BLaER1 treated with 17β-estradiol and CSF1 and Interleukin-3, amounts not matched to agents 10 nM and 100 nM (cell line): ENCODE measurements at regions not wholly inside any gene's neighbourhood (a gene's known extent, or its start where the extent isn't known, plus 50 kb on each side); places are given as distances from the start of the nearest gene placed in this dataset.

Experiments used
- H3K27ac ChIP-seq, 11 experiments: shearing (Covaris generic); formaldehyde crosslinking; 2 replicates each; pipeline ENCODE4 v1.8.1; 2022
- H3K27me3 ChIP-seq, 11 experiments: shearing (Covaris generic); formaldehyde crosslinking; 2 replicates each; pipeline ENCODE4 v1.8.1; 2022
- H3K36me3 ChIP-seq, 11 experiments: shearing (Covaris generic); formaldehyde crosslinking; 2 replicates each; pipeline ENCODE4 v1.8.1; 2022
- H3K4me1 ChIP-seq, 10 experiments: shearing (Covaris generic); formaldehyde crosslinking; 2 replicates each; pipeline ENCODE4 v1.8.1; 2022
- H3K4me2 ChIP-seq, 11 experiments: shearing (Covaris generic); formaldehyde crosslinking; 2 replicates each; pipeline ENCODE4 v1.8.1; 2022
- H3K4me3 ChIP-seq, 10 experiments: shearing (Covaris generic); formaldehyde crosslinking; 2 replicates each; pipeline ENCODE4 v1.8.1; 2022
- H3K9ac ChIP-seq, 11 experiments: shearing (Covaris generic); formaldehyde crosslinking; 2 replicates each; pipeline ENCODE4 v1.8.1; 2022
- H3K9me3 ChIP-seq, 11 experiments: shearing (Covaris generic); formaldehyde crosslinking; replicated peaks in 1 of 11; 2 replicates each; pipeline ENCODE4 v1.8.1; 2022
- H4K20me1 ChIP-seq, 11 experiments: shearing (Covaris generic); formaldehyde crosslinking; 2 replicates each; pipeline ENCODE4 v1.8.1; 2022
- Cebpa-rat ChIP-seq, 11 experiments: shearing (Covaris generic); IDR thresholded peaks; 2 replicates each; pipeline ENCODE4 v1.8.1; 2022

DNA sequence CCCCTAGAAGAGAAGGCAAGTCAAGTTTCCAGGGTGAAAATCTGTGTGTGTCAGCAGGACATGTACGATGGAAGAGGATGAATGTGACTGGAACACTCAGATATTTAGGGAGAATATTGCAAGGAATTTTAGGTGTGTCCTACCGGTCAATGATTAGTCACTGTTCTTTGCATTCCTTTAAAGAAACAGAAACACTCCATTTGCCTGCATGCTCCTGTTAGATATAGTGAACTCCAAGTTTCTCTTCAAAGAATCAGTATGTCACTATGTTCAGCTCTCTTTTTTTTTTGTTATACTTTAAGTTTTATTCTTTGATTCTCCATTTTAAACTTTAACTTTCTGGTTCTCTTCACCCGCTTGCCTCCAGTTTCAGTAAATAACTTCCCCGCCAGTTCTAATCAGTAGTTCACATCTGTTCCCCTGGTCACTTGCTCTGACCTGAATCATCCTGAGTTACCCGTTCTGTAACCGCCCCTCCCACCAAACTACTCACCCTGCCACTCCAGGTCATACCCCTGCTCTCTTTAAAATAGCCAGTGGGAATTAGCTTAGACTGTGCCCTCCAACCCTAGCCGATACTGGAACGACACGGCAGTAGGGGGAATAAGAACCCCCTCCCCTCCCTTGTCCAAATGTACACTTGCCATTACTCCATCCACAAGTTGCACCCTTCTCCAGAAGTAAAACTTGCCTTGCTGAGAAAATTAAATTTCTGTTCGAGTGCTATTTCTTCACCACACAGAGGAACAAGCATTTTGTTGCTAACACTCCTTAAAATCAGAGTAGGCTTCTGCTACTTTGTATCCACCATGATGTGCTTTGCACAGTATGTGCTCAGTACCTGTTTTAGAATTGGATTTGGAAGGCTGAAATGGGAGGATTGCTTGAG, 268.4 kb downstream of the METTL4 start:
- Histone ChIP-seq H3K4me2 (no peak overlapping the region), H3K27me3 (no peaks in the 10 kb centered on the region), H4K20me1 (no peaks in the 10 kb centered on the region), H3K4me1 (no peaks in the 10 kb centered on the region), H3K4me3 (no peak overlapping the region), H3K9me3 (no peaks in the 10 kb centered on the region), H3K36me3 (no peaks in the 10 kb centered on the region), H3K27ac (no peak overlapping the region), H3K9ac (no peak overlapping the region)
- no peak for TF ChIP-seq Cebpa-rat (IDR thresholded peaks at IDR 0.05)

- H3K4me2 ChIP-seq = no peak overlapping the region
- TF ChIP-seq Cebpa-rat (IDR thresholded peaks at IDR 0.05) = no peak
- H3K27ac ChIP-seq = no peak overlapping the region
- H3K9me3 ChIP-seq = no peaks in the 10 kb centered on the region
- no peaks in the 10 kb centered on the region for H3K36me3 ChIP-seq
- H3K9ac ChIP-seq = no peak overlapping the region
- H3K4me1 ChIP-seq = no peaks in the 10 kb centered on the region
- no peak overlapping the region for H3K4me3 ChIP-seq
- H4K20me1 ChIP-seq = no peaks in the 10 kb centered on the region
- H3K27me3 ChIP-seq = no peaks in the 10 kb centered on the region
Observed at GRCh38 chr18:2303517-2304238, 267.6 kb downstream of the METTL4 start.

DNA sequence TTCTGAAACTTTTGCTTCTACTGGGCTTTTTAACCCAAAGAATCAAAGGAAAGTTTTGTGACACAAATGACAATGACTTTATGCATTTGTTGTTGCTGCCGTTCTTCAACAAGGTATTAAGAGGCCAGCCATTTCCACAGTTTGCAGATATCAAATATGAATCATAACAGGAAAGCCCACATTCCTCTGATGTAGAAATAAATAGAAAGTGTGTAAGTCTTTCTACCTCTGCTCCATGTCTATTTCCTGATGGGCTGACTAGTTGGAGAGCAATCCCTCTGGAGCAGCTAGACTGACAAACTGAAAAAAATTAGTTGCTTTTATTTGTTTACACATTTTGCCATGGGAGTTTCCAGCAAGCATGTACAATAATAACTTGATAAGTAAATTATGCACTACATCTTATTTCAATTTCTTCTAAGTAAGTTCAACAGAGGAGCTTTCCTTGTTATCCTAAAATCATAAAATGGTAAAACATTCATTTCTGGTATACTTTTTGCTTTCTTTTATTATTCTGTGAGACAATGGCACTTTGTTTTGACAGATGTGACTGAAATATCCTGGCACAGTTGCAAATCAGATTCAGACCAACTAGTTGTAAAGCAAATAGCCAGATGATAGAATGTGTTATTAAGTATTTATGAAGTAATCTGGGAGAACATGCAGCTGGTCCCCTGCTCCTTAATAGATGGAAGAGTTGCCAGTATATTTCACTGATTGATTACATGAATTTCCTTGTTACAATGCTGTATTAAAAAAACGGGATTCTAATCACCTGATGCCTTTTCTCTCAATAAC, 266.7 kb downstream of the METTL4 start:
- Histone ChIP-seq H3K4me3 (no peak overlapping the region), H3K27me3 (no peaks in the 10 kb centered on the region), H3K9me3 (no peaks in the 10 kb centered on the region), H3K4me1 (no peaks in the 10 kb centered on the region), H3K9ac (no peak overlapping the region), H3K27ac (no peak overlapping the region), H4K20me1 (no peaks in the 10 kb centered on the region), H3K4me2 (no peak overlapping the region), H3K36me3 (no peaks in the 10 kb centered on the region)
- TF ChIP-seq Cebpa-rat (IDR thresholded peaks at IDR 0.05) = no peak

DNA sequence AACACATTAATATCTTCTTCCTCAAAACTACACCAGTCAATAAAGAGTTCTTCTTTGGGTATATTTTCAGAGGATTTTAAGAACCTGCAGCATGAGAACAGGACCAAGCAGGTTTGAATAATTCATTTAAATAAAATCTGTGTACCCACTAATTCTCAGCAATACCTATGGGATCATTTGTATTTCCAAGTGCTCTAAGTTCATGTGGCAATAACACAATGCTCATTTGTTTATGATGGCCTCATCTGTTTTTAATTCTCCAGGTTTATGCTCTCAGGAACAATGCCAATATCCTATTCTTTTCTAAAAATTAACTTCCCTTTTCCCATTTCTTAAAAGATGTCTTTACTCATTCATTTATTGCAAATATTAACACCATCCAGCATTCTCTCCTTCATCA, 264.7 kb downstream of the METTL4 start:
- H3K4me1 ChIP-seq = no peaks in the 10 kb centered on the region
- 0 out of 22 replicates have a peak, but pooled peaks cover 0 to 5% (median 0%) of the 10 kb centered on the region in 11 experiments for H3K9me3 ChIP-seq
- no peaks in the 10 kb centered on the region for H4K20me1 ChIP-seq
- H3K36me3 ChIP-seq = no peaks in the 10 kb centered on the region
- H3K9ac ChIP-seq = no peak overlapping the region
- TF ChIP-seq Cebpa-rat (IDR thresholded peaks at IDR 0.05) = no peak
- H3K4me3 ChIP-seq = no peak overlapping the region
- H3K4me2 ChIP-seq = no peak overlapping the region
- H3K27ac ChIP-seq = no peak overlapping the region
- no peaks in the 10 kb centered on the region for H3K27me3 ChIP-seq

GRCh38 chr18:2310886-2311285, 260.4 kb downstream of the METTL4 start:
- Histone ChIP-seq H3K9ac (no peak overlapping the region), H3K4me3 (no peak overlapping the region), H3K27ac (no peak overlapping the region), H3K27me3 (no peaks in the 10 kb centered on the region), H3K4me2 (no peak overlapping the region), H4K20me1 (no peaks in the 10 kb centered on the region), H3K9me3 (0 out of 22 replicates have a peak, but pooled peaks cover 0 to 5% (median 0%) of the 10 kb centered on the region in 11 experiments), H3K4me1 (peaks cover 11 to 22% (median 16%) of the 10 kb centered on the region in 10 experiments), H3K36me3 (no peaks in the 10 kb centered on the region)
- no peak for TF ChIP-seq Cebpa-rat (IDR thresholded peaks at IDR 0.05)

DNA sequence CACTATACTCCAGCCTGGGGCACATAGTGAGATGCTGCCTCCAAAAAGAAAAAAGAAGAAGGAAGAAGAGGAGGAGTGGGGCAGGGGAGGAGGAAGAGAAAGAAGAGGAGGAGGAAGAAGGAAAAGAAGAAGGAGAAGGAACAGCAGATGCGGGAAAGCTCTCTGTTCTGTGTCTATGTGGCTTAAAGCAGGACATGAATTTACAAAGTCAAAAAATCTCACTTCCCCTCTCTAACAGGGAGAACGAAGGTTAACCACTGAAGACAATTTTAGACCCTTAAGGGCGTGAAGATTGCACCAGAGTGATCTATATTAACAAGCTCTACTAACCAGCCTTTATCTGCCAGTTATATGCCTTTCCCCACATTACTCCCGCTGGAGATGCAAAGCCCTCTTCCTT, 258.9 kb downstream of the METTL4 start:
- peaks cover 11 to 22% (median 16%) of the 10 kb centered on the region in 10 experiments for H3K4me1 ChIP-seq
- H3K36me3 ChIP-seq = no peaks in the 10 kb centered on the region
- H4K20me1 ChIP-seq = no peaks in the 10 kb centered on the region
- H3K27ac ChIP-seq = peak overlapping the region in 6 of 11 experiments; percentile 27 to 68 (median 45); a peak in 10 of 22 replicates
- no peaks in the 10 kb centered on the region for H3K27me3 ChIP-seq
- H3K9me3 ChIP-seq = 0 out of 22 replicates have a peak, but pooled peaks cover 0 to 5% (median 0%) of the 10 kb centered on the region in 11 experiments
- H3K4me2 ChIP-seq = peak overlapping the region; percentile 30 to 76 (median 45); a peak in 21 of 22 replicates
- TF ChIP-seq Cebpa-rat (IDR thresholded peaks at IDR 0.05) = no peak
- peak overlapping the region in 1 of 11 experiments; percentile 20; a peak in 1 of 22 replicates for H3K9ac ChIP-seq
- H3K4me3 ChIP-seq = no peak overlapping the region

- H3K4me3 ChIP-seq = no peak overlapping the region
- peak overlapping the region in 6 of 11 experiments; percentile 8 to 68 (median 45); a peak in 7 of 22 replicates for H3K27ac ChIP-seq
Observed at GRCh38 chr18:2313332-2313731, 258.0 kb downstream of the METTL4 start.

GRCh38 chr18:2316082-2316750, 255.1 kb downstream of the METTL4 start:
- Histone ChIP-seq H3K36me3 (no peaks in the 10 kb centered on the region), H3K27me3 (no peaks in the 10 kb centered on the region), H3K4me1 (peaks cover 11 to 22% (median 16%) of the 10 kb centered on the region in 10 experiments), H3K9me3 (peaks cover 0 to 16% (median 13%) of the 10 kb centered on the region in 11 experiments; a peak in 20 of 22 replicates), H3K27ac (no peak overlapping the region), H3K9ac (no peak overlapping the region), H3K4me2 (no peak overlapping the region), H3K4me3 (no peak overlapping the region), H4K20me1 (no peaks in the 10 kb centered on the region)
- no peak for TF ChIP-seq Cebpa-rat (IDR thresholded peaks at IDR 0.05)

More at GRCh38 chr18:2313332-2313731, 258.0 kb downstream of the METTL4 start:
- Histone ChIP-seq H3K9ac (0 out of 22 replicates have a peak overlapping the region, but pooled peaks of 1 of the 11 experiments have one; percentile 20), H3K27me3 (no peaks in the 10 kb centered on the region), H3K9me3 (0 out of 22 replicates have a peak, but pooled peaks cover 0 to 5% (median 0%) of the 10 kb centered on the region in 11 experiments), H3K4me1 (peaks cover 11 to 22% (median 16%) of the 10 kb centered on the region in 10 experiments), H4K20me1 (no peaks in the 10 kb centered on the region), H3K4me2 (peak overlapping the region in 8 of 11 experiments; percentile 33 to 76 (median 52); a peak in 12 of 22 replicates), H3K36me3 (no peaks in the 10 kb centered on the region)
- no peak for TF ChIP-seq Cebpa-rat (IDR thresholded peaks at IDR 0.05)
